GM18520 (cell line): ENCODE measurements at regions not wholly inside any gene's neighbourhood (a gene's known extent, or its start where the extent isn't known, plus 50 kb on each side); places are given as distances from the start of the nearest gene placed in this dataset.

ENCODE experiments used
- ATAC-seq: cut with Tn5 transposase; IDR thresholded peaks from one replicate; pipeline ENCODE4 v1.9.1; 2021; ENCODE audit not compliant: unreplicated experiment

GRCh38 chr5:153881687-153882086 lies 157.0 kb downstream of the FAM114A2 start:
- ATAC-seq, result no peak

- ATAC-seq, result no peak
These were observed 158.6 kb downstream of the FAM114A2 start for GRCh38 chr5:153880106-153880505.

GRCh38 chr5:153879596-153879995 lies 159.1 kb downstream of the FAM114A2 start:
- ATAC-seq, result no peak

GRCh38 chr5:153866176-153866575 lies 172.5 kb downstream of the FAM114A2 start:
- ATAC-seq, result no peak

GRCh38 chr5:153865016-153865415 lies 173.7 kb downstream of the FAM114A2 start:
- ATAC-seq, result no peak

- ATAC-seq, result no peak
These were observed 174.8 kb downstream of the FAM114A2 start for GRCh38 chr5:153863951-153864350.
